GM20000 (cell line): ENCODE measurements at regions not wholly inside any gene's neighbourhood (a gene's known extent, or its start where the extent isn't known, plus 50 kb on each side); places are given as distances from the start of the nearest gene placed in this dataset.

Experiments used
- DNase-seq: peaks from one replicate; pipeline ENCODE4 v3.0.0; 2012; ENCODE audit warnings: low spot score
- TF ChIP-seq, protein P1 (sequence below): IDR thresholded peaks from 2 replicates; pipeline ENCODE4 v1.5.1; 2012; ENCODE audit warnings: mild to moderate bottlenecking, control low read depth; ENCODE audit errors: extremely low read depth, missing control alignments

DNA sequence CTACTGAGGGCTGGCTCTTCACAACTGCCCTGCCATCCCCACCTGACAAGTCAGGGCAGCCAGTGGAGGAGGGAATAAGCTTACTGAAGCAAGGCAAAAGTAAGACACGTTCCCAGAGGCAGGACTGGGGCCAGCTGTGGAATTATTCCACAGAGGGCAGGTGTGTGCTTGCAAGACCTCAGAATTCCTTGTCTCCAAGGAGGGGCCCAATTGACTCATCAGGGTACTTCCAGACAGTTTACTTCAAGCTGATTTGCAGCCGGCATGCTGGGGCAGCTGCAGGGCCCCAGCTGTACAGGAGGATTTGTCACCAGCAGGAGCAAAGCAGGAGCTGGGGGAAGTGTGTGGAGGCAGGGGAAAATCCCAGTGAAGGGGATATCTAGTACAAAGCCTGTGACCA, 167.5 kb upstream of the CAMK1G start:
- DNase-seq = no peak
- TF ChIP-seq, protein P1, sequence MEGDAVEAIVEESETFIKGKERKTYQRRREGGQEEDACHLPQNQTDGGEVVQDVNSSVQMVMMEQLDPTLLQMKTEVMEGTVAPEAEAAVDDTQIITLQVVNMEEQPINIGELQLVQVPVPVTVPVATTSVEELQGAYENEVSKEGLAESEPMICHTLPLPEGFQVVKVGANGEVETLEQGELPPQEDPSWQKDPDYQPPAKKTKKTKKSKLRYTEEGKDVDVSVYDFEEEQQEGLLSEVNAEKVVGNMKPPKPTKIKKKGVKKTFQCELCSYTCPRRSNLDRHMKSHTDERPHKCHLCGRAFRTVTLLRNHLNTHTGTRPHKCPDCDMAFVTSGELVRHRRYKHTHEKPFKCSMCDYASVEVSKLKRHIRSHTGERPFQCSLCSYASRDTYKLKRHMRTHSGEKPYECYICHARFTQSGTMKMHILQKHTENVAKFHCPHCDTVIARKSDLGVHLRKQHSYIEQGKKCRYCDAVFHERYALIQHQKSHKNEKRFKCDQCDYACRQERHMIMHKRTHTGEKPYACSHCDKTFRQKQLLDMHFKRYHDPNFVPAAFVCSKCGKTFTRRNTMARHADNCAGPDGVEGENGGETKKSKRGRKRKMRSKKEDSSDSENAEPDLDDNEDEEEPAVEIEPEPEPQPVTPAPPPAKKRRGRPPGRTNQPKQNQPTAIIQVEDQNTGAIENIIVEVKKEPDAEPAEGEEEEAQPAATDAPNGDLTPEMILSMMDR = no peak

DNA sequence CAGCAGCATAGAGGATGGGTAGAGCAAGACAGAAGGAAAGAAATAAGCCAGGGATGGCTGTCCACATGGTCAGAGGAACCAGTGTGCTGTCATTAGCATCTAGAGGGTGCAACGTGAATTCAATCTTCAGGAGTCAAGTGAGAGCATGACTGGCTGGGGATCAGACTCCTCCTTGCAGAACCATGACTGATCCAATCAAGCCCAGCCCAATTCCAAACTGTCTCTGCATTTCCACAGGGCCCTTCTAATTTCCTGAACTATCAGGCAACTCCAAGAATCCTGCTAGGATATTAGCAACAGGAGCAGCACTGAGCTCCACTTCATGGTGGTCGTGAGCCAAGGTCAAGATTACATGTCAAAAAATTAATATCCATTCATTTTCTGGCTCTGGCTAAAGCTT, 166.8 kb upstream of the CAMK1G start:
- DNase-seq = no peak
- TF ChIP-seq, protein P1 = no peak

DNA sequence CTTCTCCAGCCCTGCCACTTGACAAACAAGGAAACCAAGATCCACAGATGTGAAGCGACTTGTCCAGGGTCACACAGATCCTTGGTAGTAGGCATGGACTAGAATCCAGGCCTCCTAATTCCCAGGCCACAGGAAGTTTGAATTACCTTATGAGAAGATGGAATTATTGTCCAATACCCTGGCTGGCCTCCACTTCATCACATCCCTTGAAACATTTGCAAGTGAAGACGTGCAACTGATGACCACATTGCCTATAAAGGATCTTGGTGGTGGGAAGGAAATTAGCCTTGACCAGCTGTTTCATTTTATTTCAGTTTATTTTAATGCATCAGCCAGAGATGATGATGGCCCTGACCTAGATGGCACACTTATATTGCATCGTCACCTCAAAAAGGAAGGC, 165.8 kb upstream of the CAMK1G start:
- TF ChIP-seq, protein P1 = no peak
- no peak for DNase-seq

DNA sequence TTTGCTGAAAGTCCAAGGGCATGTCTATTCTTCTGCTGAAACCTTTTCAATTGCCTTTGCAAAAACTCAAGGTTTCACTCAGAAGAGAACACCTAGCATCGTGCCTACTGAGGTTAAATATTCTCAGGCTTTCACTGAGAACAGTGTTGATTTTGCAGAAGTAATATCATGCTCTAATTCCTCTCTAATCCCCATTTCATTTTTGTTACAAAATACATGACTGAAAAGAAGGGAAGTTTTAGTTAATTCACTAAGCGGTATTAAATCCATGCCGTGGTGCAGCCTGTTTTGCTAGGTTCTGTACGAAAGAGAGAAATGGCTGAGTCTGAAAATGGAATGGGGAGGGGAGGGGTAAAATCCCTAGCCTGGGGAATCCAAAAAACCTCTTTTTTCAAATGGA, 163.2 kb upstream of the CAMK1G start:
- TF ChIP-seq, protein P1 = no peak
- DNase-seq = no peak

DNA sequence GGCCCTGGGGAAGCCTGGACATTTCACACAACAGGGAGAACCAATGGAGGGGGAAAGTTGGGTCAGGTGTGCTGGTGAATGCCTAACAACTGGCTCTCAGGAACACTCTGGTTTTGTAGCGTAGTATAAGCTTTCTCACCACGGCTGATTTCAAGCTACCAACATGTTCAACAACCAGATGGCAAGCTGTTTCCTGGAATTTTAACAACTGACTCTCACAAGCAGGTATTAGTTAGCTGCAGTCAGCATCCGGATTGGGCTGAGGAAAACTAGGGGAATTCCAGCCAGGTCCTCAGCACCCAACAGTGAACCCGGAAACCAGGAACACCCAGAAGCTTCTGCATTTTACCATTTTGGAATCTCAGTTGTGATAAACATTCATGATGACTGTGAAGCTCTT, 162.3 kb upstream of the CAMK1G start:
- no peak for DNase-seq
- TF ChIP-seq, protein P1 = no peak

DNA sequence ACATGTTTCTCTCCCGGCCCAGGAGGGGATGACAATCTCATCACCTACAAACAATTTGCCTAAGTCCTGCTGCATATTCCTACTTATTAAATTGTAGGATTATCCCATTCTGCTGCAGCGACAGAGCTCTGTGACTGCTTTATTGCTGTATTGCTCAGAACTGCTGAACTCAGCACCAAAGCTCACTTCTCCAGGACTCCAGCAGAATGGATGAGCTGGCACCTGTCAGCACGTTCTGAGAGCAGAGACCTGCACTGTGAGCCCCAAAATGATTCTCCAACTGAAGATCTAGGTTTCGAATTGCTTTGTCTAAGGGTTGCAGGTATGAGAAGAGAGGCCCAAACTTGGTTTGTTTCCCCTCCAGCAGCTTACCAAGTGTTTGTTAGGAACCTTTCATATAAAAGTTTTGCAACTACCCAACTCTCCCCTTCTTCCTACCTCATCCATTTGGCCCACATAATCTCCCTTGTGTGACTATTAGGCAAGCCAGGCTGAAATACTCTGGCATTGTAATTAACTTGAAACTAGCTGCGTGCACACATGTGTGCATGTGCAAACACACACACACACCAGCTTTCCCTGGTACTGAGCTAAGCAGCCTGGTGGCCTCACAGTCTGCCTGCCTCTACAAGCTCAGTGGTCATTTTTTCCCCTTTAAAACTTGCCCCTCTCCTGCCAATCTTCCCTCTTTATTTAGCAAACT, 161.4 kb upstream of the CAMK1G start:
- TF ChIP-seq, protein P1 = no peak
- DNase-seq = no peak

DNA sequence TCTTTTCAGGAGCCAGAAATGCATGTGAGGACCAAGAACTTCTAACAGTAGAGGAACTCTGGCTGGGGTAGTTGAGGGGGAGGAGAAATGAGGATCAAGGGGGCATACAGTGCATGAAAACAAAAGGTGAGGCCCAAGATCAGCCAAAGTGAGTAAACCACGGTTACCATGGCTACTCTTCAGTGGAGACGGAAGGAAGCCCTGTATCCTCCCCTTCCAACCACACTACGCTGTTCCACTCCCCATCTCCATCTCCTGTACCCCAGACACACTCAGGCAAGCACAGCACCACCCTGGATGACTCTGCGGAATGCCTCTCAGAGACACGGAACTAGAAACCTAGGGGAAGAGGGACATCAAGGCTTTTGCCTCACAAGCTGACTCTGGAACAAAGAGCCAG, 157.6 kb upstream of the CAMK1G start:
- no peak for DNase-seq
- TF ChIP-seq, protein P1 = no peak
